ENCODE measurements at regions not wholly inside any gene's neighbourhood (a gene's known extent, or its start where the extent isn't known, plus 50 kb on each side); places are given as distances from the start of the nearest gene placed in this dataset.

DNA sequence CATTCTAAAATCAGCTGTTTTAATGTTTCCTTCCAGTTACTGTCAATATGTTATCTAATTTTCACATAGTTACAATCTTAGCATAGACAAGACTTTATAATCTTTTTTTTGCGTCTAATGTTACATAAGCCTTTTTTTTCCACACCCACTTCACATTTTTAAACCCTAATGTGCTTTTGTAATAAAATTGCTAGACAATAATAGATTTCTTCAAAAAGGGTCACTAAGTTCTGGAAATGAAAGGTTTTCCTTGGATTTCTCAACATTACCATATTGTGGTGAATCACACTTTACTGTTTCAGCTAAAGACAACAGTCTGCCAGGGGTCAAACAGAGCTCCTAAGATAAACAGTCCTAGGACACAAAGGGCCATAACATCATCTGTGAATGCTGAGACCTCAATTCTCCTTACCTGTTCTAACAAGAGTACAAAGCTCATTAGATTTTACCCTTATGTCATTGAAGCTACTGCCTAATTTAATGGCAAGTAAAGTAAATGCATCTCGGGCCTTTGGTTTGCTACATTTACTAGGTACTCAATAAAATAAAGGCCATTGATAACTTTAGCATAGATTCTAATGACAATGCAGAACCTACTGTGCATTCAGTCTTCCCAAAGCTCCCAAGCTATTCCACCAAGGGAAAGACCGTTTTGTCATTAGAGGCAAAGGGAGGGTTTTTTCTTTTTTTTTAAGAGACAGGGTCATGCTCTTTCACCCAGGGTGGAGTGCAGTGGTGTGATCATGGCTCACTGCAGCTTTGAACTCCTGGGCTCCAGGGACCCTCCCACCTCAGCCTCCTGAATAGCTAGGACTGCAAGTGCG lies 111.2 kb upstream of the SLC38A2 start:
- H3K36me3 Mint-ChIP-seq (ENCODE audit: low read depth), result no peaks in the 10 kb centered on the region
- DNase-seq, result no peak
- H3K4me3 Mint-ChIP-seq, result no peak overlapping the region
- Histone ChIP-seq H3K9ac (ENCODE audit: extremely low read depth, low read length, poor library complexity, severe bottlenecking) (no peak overlapping the region), H3K4me3 (ENCODE audit: low read length) (no peak overlapping the region), H3K36me3 (ENCODE audit: control insufficient read depth, insufficient read depth, low read length) (no peaks in the 10 kb centered on the region), H3K27ac (ENCODE audit: low read depth, low read length) (no peak overlapping the region), H3K9me3 (ENCODE audit: control insufficient read depth, low read length) (no peaks in the 10 kb centered on the region), H3K4me1 (ENCODE audit: control insufficient read depth, insufficient read depth, low read length) (no peaks in the 10 kb centered on the region), H3K27me3 (ENCODE audit: control insufficient read depth, insufficient read depth, low read length, poor library complexity, severe bottlenecking) (no peaks in the 10 kb centered on the region)
- peaks cover 6% of the 10 kb centered on the region for H3K4me1 Mint-ChIP-seq
- H3K9me3 Mint-ChIP-seq, result no peaks in the 10 kb centered on the region
- TF ChIP-seq, protein P1, sequence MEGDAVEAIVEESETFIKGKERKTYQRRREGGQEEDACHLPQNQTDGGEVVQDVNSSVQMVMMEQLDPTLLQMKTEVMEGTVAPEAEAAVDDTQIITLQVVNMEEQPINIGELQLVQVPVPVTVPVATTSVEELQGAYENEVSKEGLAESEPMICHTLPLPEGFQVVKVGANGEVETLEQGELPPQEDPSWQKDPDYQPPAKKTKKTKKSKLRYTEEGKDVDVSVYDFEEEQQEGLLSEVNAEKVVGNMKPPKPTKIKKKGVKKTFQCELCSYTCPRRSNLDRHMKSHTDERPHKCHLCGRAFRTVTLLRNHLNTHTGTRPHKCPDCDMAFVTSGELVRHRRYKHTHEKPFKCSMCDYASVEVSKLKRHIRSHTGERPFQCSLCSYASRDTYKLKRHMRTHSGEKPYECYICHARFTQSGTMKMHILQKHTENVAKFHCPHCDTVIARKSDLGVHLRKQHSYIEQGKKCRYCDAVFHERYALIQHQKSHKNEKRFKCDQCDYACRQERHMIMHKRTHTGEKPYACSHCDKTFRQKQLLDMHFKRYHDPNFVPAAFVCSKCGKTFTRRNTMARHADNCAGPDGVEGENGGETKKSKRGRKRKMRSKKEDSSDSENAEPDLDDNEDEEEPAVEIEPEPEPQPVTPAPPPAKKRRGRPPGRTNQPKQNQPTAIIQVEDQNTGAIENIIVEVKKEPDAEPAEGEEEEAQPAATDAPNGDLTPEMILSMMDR (conservative IDR thresholded peaks at IDR 0.05), result no peak
- 67 to 80% methylated on average over 1 to 4 of the region's 4 CpGs for WGBS, 2 experiments (ENCODE audit: insufficient coverage in 1 of 2, insufficient read length in 1 of 2)
- H3K27me3 Mint-ChIP-seq (ENCODE audit: insufficient read depth), result no peaks in the 10 kb centered on the region
- H3K27ac Mint-ChIP-seq, result no peak overlapping the region

- H3K9ac ChIP-seq (ENCODE audit: extremely low read depth, low read length, poor library complexity, severe bottlenecking), result no peak overlapping the region
- Mint-ChIP-seq H3K9me3 (no peaks in the 10 kb centered on the region), H3K27me3 (ENCODE audit: insufficient read depth) (no peaks in the 10 kb centered on the region), H3K4me3 (no peak overlapping the region), H3K27ac (no peak overlapping the region), H3K36me3 (ENCODE audit: low read depth) (no peaks in the 10 kb centered on the region), H3K4me1 (peaks cover 9% of the 10 kb centered on the region)
- no peak overlapping the region for H3K27ac ChIP-seq (ENCODE audit: low read depth, low read length)
- no peaks in the 10 kb centered on the region for H3K9me3 ChIP-seq (ENCODE audit: control insufficient read depth, low read length)
- H3K4me1 ChIP-seq (ENCODE audit: control insufficient read depth, insufficient read depth, low read length), result no peaks in the 10 kb centered on the region
- H3K27me3 ChIP-seq (ENCODE audit: control insufficient read depth, insufficient read depth, low read length, poor library complexity, severe bottlenecking), result no peaks in the 10 kb centered on the region
- DNase-seq, result no peak
- 83 to 88% methylated on average over 1 of the region's 1 CpG for WGBS, 2 experiments (ENCODE audit: insufficient coverage in 1 of 2, insufficient read length in 1 of 2)
- no peak overlapping the region for H3K4me3 ChIP-seq (ENCODE audit: low read length)
- H3K36me3 ChIP-seq (ENCODE audit: control insufficient read depth, insufficient read depth, low read length), result no peaks in the 10 kb centered on the region
- TF ChIP-seq, protein P1 (conservative IDR thresholded peaks at IDR 0.05), result no peak
Observed at GRCh38 chr12:46480724-46481123, 108.2 kb upstream of the SLC38A2 start.

DNA sequence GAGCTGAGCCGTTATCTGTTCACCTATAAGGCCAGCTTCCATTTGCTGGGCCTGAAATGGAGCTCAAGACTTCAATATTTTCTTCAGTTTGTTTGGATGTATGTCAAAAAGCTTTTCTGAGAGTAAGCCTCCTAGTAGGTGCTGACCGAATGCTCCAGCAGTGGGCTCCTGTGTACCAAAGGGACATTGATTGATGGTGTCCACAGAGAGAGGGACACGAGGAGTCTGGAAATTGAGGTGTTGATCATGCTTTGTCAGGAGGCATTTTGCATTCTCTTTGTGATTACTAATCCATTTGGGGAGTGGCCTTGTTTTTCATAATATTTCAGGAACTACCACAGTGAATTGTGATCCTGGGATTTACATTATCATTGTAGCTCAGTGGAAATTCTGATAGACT lies 107.7 kb upstream of the SLC38A2 start:
- Histone ChIP-seq H3K4me3 (ENCODE audit: low read length) (no peak overlapping the region), H3K9ac (ENCODE audit: extremely low read depth, low read length, poor library complexity, severe bottlenecking) (no peak overlapping the region), H3K27ac (ENCODE audit: low read depth, low read length) (no peak overlapping the region), H3K27me3 (ENCODE audit: control insufficient read depth, insufficient read depth, low read length, poor library complexity, severe bottlenecking) (no peaks in the 10 kb centered on the region), H3K9me3 (ENCODE audit: control insufficient read depth, low read length) (no peaks in the 10 kb centered on the region), H3K4me1 (ENCODE audit: control insufficient read depth, insufficient read depth, low read length) (no peaks in the 10 kb centered on the region), H3K36me3 (ENCODE audit: control insufficient read depth, insufficient read depth, low read length) (no peaks in the 10 kb centered on the region)
- H3K9me3 Mint-ChIP-seq, result no peaks in the 10 kb centered on the region
- no peak for DNase-seq
- peaks cover 9% of the 10 kb centered on the region for H3K4me1 Mint-ChIP-seq
- H3K27me3 Mint-ChIP-seq (ENCODE audit: insufficient read depth), result no peaks in the 10 kb centered on the region
- H3K36me3 Mint-ChIP-seq (ENCODE audit: low read depth), result no peaks in the 10 kb centered on the region
- TF ChIP-seq, protein P1 (conservative IDR thresholded peaks at IDR 0.05), result no peak
- H3K27ac Mint-ChIP-seq, result no peak overlapping the region
- WGBS, 2 experiments (ENCODE audit: insufficient coverage in 1 of 2, insufficient read length in 1 of 2), result 75 to 88% methylated on average over 2 to 3 of the region's 3 CpGs
- no peak overlapping the region for H3K4me3 Mint-ChIP-seq
